HG03095 (cell line): ENCODE measurements at regions not wholly inside any gene's neighbourhood (a gene's known extent, or its start where the extent isn't known, plus 50 kb on each side); places are given as distances from the start of the nearest gene placed in this dataset.
"Not testable (repeated sequence)": the region's sequence is repeated elsewhere in the genome, so short reads cannot be mapped to it uniquely, and the experiment has no call there.

Experiments used
- ATAC-seq: cut with Tn5 transposase; IDR thresholded peaks from one replicate; pipeline ENCODE4 v1.9.1; 2021; ENCODE audit warnings: moderate library complexity; ENCODE audit not compliant: unreplicated experiment

GRCh38 chr14:76698631-76699030 lies 62.6 kb upstream of the VASH1 start:
- no peak for ATAC-seq

DNA sequence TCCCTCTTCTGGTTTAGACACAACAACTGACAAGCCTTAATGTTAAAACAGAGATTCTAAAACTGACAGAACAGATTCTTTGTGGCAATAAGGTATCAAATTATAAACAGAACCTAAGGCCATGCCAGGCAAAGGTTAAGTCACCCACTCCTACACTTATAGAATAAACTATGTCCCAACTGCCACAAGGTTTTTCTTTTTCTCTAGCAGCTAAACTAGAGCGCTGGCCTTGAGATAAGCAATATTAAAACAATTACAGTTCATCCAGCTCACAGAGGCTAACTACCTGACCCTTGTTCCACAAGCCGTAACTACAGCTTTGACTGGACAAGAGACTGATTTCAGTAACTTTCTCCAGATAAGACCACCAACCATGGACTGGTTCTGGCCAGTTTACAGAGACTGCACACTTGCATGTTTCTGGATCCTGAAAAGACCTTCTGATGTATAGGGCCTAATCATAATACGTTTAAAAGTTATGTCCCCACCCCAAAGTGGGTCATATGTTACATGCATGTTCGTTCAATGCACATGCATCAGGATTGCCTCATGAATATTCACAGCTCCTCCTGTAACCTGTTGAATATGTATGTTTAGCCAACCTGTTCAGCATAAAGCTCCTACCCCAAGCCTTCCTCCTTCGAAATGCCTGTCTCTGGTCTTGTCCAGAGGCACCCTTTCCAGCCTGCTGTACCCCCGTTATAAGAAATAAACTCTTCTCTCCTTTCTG lies 61.9 kb upstream of the VASH1 start:
- no peak for ATAC-seq

DNA sequence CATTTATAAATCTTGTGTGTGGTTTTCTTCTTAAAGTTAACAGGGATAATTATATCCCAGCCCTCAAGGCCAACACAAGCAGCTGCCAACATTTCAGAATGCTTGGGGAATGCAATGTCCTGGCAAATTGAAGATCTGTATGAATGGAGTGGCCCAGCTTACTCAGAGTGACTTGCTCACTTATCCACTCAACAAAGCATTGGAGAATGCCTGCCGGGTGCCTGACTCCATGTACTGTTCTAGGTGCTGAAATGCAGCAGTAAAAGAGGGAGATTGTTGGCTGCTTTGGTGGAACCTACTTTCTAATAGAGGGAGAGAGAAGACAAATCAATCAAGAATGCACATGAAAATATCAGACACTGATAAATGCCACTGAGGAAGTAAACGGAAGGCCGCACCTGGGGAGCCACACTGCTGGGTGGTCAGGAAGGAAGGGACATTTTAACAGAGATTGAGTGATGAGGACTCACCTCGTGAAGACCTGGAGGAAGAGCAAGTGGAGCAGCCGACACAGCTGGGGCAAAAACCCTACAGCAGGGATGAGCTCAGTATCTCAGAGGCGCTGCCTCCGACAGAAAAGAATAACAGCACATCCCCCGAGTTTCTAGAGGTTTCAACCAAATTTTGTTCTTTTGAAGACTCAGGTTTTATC lies 61.2 kb upstream of the VASH1 start:
- ATAC-seq, result no peak

DNA sequence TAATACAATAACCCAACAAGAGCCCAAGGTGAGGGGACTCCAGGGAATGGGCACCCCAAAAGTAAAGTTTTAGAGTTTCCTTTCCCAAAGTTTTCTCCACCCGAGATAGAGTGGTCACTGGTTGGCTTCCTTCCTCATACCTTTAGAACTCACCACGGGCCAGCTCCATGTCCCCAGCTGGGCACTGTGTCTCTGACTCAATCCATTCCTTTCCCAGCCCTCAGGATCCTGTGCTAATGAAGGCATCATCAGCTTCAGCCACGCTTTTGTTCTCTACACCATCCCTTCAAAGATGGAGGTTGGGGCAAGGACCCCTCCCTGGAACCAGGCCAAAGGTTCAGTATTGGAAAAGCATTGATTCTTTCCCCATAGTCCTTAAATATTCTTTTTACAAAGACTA lies 59.8 kb upstream of the VASH1 start:
- ATAC-seq, result no peak

- ATAC-seq, result no peak
Measured at GRCh38 chr14:76701981-76702380, 59.3 kb upstream of the VASH1 start.

GRCh38 chr14:76705214-76705613 lies 56.1 kb upstream of the VASH1 start:
- ATAC-seq, result no peak

GRCh38 chr14:76706207-76706606 lies 55.1 kb upstream of the VASH1 start:
- not testable (repeated sequence) for ATAC-seq

DNA sequence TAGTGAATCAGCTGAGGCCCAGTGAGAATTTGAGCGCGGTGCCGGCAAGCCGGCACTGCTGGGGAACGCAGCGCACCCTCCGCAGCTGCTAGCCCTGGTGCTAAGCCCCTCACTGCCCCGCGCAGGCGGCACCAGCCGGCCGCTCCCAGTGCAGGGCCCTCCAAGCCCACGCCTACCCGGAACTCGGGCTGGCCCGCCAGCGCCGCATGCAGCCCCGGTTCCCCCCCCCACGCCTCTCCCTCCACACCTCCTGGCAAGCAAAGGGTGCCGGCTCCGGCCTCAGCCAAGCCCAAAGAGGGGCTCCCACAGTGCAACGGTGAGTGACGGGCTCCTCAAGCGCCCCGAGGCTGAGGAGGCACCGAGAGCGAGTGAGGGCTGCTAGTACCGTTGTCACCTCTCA lies 54.5 kb upstream of the VASH1 start:
- ATAC-seq, result no peak

DNA sequence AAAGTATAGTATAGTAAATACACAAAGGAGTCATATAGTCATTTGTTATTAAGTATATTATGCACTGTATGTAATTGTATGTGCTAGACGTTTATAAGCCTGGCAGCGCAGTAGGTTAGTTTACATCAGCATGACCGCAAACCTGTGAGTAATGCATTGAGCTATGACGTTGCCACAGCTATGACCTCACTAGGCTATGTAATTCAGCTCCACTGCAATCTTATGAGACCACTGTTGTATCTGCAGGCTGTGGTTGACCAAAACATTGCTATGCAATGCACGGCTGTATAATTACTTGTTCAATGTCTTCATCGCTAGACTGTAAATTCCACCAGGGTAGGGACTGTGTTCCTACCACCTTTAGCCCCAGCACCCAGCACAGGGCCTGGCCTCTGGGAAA lies 53.2 kb upstream of the VASH1 start:
- ATAC-seq, result no peak

GRCh38 chr14:76708771-76709170 lies 52.5 kb upstream of the VASH1 start:
- ATAC-seq, result no peak

GRCh38 chr14:76710056-76711010 lies 50.9 kb upstream of the VASH1 start:
- ATAC-seq, result no peak
